ENCODE measurements at regions not wholly inside any gene's neighbourhood (a gene's known extent, or its start where the extent isn't known, plus 50 kb on each side); places are given as distances from the start of the nearest gene placed in this dataset.

DNA sequence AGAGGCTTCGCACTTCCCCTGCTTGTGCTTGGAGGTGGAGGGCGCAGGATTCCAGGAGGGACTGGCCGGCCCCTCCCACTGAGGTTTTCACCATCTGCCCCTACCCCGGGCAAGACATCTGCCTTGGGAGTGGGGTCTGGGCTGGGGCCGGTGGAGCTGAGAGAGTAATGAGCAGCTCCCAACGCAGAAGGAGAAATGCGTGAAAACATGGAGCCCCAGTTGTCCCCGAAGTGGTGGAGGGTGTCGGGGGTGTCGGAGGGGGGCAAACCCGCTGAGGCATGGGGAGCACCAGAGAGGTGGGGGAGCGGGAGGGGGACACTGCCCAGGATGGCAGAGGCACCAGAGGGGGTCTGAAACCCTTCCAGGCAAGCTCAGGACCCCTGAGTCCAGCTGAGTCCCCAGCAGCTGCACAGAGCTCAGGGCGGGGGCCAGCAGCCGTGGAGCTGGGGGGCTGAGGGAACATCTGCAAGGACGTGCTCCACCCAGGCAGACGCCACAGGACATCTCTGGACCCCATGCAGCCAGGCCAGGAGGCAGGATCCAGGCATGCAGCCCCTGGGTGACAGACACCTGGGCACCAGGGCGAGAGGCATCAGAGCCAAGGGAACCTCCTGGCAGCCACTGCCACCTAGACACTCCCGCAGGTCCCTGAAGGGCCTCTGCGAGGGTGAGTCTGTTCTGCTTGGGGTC is 110.6 kb downstream of the SIK1 start:
- no peak for DNase-seq

DNA sequence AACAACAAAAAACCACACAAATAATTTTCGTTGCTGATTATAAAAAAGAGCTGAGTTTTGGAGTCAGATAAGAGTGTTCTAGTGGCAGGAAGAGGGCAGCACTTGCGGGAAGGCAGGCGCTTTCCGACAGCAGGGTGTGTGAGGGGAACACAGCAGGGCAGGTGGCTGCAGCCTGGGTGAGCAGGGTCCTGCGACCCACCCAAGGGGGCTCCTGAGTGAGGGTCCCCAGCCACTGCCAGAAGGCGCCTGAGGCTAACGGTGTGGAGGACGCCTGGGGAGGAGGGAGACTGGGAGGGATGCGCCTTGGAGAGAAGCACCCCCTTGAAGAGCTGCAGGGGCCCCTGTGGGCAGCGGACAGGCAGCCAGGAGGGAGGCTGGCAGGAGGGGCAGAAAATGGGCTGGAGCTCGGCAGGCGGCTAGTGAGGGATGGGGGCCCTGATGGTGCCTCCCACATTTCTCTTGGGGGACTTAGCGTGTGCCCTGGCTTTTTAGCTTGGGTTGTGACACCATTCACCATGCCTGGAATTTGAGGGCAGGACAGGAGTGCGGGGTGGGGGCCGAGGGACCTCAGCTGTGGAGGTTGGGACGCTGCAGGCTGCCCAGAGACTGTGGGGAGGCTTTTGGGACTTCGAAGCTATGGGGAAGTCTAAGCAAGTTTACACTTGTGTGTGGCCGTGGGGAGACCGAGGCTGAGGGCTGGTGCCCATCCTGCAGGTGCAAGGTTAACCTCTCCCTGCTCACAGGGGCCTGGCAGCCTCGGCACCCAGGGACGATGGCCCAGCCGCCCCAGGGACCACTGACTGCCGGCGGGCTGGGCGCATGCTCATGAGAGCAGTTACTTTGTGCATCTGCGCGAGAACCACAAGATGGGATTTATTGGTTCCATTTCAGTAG is 111.4 kb downstream of the SIK1 start:
- DNase-seq: no peak

DNA sequence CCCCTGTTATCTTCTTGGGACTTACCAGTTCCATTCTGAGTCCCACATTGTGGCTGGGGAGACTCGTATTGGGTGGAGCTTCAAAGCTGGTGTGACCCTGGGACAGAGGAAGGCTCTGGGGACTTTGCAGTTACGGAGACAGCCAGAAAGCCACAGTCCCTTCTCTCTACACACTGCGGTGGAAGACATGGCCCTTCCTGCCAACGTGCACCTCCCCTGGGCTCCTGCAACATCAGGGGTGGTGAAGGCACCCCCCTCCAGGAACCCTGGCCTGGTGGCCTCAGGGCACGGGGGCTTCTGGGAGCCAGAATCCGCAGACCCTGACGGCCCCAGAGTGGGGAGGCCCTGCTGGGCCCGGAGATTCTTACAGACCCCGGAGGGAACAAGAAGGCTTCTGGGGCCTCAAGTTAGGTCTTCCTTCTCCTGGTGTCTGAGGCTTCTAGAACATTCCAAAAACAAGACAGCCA is 113.0 kb downstream of the SIK1 start:
- no peak for DNase-seq

DNA sequence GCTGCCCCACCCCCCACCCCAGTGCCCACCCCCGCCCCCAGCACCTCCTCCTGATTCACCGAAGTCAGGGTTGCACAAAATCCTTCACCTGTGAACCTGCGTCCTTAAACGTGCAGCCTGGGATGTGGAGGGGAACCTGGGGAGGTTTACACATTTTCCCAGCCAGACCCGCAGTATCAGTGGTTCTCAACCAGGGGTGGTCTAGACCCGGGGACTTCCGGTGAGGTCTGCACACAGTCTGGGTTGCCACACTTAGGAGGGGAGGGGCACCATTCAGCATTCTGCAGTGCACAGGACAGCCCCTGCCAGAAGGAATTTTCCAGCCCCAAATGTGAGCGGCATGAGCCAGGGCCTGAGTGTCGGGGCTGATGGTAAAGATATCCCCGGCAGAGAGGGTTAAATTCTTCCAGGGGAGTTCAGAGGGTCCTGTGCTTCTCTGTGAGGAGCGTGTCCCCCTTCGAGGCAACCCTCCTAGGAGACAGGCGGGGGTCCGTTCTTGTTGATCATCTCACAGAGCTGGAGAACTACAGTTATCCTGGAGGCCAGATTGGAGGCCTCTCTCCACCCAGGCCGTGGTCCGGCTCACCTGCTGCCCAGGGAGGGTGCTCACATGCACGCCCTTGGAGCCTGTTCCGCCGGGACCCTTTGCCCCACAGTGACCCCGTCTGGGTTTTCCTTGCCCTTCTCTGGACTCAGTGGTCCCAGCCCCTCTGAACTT is 113.6 kb downstream of the SIK1 start:
- DNase-seq: no peak

DNA sequence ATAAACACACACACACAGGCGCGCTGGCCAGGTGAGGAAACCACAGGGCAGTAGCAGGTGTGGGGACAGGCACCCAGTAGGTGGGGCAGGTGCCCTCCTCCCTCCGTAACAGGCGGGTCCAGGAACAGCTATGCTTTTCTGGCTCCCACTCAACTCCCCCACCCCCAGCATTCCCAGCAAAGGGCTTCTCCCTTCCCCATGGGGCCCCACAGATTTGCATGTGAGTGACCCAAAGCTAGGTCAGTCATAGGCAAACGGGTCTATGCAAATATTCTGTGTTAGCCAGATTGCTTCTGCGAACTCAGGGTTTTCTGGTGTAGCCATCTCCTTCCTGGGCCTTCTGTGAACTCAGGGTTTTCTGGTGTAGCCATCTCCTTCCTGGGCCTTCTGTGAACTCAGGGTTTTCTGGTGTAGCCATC is 114.2 kb downstream of the SIK1 start:
- no peak for DNase-seq

DNA sequence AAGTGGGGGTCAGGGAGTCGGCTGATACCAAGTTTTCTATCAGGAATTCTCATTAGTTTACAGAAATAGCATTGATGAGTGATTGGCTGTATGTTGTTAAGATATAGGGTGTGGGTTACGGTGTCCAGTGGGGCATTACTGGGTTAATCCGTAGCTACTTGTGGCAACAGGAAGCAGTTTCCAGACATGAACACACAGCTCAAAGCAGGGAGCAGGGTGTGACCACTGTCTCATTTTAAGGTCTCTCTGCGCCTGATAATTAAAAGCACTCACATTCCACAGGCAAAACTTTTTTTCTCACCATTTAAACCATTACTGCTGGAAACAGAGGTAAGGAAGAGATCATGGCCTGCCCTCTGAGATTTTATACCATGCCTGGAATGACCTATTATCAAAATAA is 114.9 kb downstream of the SIK1 start:
- no peak for DNase-seq

DNA sequence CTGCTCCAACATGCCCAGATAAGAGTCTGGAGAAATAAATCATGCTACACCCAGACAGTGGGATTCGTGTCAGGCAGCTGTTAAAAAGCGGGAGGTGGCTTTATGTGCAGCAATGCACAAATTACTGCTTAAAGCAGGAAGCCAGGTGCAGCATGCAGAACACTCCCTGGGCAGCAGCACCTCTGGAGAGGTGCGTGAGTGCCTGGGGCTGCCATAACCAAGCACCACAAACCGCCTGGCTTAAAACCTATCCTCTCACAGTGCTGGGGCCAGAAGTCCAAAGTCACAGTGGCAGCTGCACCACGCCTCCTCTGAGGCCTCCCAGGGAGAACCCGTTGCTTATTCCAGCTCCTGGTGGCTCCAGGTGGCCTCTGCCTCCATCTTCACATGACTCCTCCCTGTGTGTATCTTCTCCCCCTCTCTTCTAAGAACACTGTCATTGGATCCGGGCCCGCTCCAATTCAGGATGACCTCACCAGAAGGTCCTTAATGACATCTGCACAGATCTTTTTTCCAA is 115.6 kb downstream of the SIK1 start:
- no peak for DNase-seq

DNA sequence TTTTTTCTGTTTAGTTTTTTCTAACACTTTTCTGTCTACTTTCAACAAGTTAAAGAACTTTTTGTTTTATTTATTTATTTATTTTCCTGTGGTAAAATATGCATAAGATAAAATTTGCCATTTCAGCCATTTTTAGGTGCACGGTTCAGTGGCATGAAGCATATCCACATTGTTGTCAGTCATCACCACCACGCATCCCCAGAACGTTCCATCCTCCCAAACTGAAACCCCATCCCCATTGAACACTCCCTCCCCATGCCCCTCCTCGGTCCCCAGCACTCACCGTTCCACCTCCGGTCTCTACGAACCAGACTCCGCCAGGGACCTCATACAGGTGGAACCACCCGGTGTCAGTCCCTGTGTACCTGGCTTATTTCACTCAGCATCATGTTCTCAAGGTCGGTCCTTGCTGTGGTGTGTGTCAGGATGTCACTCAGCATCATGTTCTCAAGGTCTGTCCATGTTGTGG is 118.1 kb downstream of the SIK1 start:
- DNase-seq: no peak

DNA sequence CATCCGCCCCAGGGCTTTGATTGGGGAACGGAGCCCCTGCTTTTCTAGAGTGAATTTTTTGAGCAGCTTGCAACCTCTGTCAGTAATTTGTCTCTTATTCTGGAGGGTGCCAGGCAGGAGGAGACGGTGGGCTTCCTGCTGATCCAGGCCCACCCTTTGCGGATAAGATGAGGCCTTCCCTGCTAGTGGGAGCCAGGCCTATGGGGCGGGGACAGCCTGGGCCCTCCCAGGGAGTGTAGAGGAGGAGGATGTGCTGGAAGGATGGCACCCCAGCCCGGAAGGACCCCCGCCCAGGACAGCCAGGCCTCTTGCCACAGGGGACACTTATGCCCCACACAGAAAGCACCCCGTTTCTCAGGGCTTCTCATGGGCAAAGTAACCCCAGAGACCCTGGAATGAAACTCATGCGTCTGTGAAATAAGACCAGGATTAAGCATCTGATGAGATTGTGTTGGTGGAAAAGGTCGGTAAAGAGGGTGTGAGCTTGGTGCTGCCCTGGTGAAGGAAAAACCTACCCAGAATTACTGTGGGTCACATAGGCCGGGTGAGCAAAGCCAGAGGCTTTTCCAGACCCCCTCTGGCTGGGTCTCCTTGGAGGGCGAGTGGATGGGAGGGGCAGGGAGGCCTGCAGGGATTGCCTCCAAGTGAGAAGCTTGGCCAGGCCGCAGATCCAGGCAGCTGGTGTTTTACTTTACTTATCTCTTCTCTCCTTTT is 118.7 kb downstream of the SIK1 start:
- no peak for DNase-seq

DNA sequence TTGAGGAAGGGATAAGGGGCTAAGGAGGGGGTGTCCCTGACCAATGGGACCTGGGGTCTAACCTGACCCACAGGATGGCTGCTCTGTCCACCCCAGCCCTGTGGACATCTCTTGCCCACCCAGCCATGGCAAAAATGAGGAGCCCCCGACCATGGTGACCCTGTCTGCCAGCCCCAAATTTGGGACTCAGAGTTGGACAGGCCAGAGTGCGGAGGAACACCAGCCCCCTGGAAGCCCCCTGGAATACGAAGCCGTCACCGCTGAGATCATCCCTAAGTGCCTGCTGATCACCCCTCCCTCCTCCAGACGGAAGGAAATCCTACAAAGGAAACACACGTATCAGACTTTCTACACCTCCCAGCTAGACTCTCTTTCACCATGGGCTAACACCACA is 119.3 kb downstream of the SIK1 start:
- no peak for DNase-seq

DNA sequence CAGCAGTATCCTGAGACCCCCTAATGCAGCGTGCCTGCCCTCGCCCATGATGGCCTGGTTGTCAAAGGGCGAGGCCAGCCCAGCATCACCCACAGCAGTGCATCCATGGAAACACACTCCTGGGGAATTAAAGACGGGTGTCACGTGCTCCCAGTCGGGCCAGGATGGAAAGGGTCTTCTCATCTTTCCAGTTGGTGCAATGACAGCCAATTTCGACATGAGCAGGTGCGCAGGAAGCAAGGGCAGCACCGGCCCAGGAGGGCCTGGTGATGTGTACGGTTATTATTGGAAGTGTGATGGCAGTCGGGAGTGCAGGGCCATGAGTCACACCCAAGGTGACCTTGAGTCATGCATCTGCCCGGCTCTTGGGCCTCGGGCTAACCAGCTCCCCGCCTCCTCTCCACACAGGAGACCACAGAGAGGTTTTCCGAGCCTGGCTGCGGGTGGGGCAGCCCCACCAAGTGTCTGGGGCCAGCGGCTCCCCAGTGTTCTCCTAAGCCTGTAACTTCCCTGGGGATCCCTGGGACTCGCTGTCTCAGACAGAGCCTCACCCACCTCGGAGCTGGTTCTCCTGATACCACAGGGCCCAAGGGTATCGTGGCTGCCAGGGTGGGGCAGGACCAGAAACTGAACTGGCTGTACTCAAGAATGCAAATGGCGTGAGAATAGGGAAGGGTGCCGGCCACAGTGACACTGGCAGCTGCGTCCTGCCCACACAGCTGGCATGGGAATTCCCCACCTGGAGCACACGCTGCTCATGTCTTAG is 119.8 kb downstream of the SIK1 start:
- peak; percentile 56 for DNase-seq

DNA sequence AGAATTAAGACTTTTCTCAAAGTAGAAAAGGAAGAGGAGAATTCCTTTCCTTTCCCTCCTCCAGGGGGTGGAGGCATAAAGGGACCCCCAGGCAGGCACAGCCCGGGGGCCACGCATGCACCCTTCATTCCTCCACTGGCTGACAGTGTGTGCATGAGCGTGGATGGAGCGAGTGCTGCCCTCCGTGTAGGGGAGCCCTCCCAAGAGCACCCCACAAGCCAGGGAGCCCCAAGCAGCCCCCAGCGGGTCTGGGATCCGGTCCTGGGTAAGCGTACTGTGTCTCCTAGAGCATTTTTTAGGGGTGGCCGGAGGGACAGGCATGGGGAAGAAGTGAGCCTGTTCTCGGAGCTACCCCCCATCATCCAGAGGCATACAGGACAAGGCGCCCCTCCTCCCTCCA is 120.5 kb downstream of the SIK1 start:
- no peak for DNase-seq

DNA sequence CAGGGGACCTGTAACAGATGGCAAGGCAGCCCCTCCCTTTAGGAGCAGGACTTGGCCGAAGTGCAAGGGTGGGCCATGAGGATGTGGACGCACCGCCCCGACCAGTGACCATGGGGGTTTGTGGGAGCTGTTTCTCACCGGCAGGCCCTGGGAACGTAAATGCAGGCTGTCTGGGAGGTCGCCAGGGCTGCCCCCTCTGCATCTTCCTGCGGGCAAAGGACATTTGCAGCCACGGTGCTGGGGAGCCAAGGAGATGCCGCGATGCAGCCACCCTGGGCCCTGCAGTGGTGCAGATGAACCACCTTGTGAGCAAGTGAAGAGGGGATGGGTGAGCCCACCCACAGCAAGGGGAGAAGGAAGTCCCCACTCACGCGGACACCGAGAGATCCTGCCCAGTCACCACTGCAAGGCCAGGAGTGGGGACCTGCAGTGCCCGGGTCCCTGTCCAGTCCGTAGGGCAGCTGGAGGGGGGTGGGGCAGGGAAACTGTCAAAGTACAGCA is 121.1 kb downstream of the SIK1 start:
- no peak for DNase-seq

DNA sequence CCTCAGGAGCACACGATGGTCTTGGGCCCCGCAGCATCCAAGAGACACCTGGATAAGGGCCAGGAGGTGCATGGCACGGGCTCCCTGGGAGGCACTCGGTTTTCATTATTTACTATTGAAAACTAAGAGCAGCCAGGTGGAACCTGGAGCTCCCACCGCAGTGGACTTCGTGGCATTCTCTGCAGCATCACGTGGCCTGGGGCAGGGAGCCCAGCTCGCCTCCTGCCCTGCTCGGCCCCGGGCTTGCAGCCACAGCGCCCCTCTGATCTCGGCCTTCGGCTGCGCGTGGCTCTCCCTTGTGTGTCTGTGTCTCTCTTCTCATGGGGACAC is 121.6 kb downstream of the SIK1 start:
- DNase-seq: no peak

DNA sequence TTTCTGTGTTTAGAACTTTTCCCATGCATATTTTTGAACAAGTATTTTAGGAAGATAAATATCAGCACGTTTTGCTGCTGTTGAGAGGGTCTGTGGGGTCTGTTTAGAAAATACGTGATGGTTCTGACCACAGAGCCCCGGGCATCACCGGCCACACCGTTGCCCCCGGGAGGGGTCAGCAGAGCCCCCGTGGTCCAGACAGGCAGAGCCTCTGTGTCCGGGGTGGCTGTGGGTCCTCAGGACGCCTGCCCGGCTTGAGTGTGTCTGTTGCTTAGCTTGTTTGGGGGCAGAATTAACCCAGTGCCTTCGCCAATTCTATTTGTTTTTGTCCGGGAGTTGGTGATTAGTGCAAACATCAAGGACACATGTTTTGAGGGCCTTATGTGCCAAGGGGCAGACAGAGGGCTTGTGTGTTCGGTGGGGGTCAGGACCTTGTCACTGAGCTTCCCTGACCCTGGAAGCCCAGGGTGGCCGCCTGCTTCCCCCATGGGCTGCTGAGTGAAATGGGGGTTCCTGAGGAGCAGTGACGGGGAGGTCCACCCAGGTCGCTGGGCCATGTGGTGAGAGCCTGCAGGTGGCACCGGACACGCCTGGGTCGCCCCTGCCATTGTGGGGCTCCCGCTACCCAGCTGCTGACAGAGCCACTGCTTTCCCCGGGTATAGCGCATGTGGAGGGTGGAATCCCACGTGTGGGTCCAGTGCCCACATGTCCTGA is 122.2 kb downstream of the SIK1 start:
- no peak for DNase-seq

DNA sequence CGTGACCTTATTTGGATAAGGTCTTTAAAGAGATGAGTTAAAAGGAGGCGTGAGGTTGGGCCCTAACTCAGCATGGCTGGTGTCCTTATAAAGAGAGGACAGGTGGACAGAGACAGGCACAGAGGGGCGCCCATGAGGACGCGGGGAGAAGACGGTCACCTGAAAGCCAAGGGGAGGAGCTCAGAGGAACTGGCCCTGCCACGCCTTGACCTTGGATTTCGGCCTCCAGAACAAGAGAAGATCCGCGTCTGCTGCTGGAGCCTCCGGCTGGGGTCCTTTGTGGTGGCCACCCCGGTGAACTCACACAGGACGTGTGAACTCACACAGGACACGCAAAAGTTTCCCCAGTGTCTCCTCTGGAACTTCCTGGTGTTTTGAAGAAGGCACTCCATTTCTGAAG is 122.7 kb downstream of the SIK1 start:
- DNase-seq: no peak

DNA sequence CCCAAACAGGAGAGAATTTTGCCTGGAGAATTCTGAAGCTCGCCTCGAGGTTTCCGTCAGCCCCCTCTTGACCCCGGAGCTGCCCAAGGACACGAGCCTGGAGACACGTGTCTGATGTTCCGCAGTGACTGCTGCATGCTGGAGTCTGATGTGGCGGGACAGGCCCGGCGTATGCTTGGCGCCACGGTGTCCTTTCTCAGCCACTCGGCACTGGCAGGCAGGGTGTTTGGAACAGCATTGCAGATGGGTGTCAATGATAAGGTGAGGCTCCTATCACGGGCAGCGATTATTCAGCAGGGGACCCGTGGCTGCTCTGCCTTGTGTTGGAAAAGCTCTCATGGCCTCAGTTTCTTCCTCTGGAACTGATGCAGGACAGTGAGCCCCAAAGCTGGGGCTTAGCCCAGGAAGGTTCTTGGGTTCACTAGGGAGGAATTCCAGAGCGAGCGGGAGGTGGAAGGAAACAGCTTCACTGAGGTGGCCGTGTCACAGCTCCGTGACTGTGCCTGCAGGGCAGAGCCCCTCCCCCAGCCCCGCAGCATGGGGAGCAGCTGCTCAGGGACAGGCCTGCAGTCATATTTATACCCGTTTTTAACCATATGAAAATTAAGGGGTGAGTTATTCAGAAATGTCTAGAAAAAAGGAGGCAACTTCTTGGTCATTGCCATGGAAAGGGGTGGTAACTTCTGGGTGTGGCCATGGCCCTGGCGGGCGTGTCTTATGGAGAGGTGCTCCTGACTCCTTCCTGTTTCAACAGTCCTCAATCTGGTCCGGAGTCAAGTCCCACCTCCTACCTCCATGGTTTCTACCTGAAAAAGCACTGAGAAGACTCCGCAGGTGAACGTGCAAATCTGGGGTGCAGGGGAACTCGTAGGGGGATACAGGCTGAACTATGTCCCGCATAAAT is 123.4 kb downstream of the SIK1 start:
- DNase-seq: no peak

DNA sequence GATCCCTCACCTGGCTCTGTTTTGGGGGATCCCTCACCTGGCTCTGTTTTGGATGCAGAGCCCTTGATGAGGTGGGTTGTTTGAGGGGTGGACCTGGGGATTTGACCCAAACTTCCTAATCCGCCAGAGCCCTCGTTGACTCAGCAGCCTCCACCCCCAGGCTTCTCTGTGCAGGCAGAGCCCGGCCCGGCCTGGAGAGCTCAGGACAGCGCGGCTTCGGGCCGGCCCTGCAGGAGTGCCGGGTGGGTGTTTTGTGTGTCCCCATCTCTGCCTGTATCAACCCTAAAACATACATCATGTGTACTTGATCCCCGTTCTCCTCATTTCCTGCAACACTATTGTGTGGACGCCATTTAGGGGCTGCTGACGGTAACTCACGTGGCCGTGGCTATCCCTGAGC is 124.2 kb downstream of the SIK1 start:
- DNase-seq: no peak

DNA sequence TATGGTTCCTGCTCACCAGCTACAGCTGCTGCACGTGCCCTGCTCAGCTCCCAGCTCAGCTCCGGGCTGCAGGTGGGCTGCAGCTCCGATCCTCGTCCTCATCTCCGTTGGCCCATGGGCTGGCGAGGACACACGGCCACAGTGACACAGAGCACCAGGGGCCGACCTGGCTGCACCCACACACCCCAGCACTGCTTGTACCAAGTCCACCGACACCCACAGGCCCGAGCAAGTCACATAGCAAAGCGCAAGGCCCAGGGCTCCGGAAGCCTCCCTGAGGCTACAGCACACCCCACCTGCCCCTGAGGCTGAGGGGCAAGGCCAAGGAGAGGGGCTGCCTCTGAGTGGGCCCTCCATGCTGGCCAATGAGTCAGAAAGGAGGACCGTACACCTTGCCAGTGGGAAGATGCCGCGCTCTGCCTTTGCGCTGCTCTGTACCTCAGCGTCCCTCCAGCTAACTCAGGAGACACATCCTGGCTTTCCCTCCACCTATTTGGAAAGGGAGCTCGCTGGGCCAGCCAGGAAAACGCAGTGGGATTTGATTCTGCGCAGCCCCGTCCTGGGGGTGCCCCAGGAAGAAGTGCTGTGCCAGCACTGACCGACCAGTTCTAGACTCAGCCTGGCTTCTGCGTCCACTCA is 124.8 kb downstream of the SIK1 start:
- DNase-seq: no peak
